ENCODE measurements at regions not wholly inside any gene's neighbourhood (a gene's known extent, or its start where the extent isn't known, plus 50 kb on each side); places are given as distances from the start of the nearest gene placed in this dataset.

DNA sequence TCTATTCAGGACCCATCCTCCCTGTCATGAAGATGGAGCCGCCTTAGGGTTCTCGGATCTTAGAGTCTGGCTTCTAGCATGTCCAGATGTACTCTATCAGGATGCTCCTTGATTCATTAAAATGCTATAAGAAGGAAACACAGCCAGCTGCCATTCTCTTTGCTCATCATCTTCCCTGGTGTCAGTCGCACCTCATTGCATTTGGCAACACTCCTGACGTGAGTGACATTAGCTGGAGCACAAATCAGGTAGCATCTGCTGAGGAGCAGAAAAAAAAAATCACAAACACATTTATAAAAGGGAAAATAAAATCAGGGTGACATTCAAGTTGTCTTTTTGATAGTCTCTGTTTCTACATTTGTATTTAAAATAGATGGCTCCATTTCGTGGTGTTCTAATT, 226.1 kb upstream of the NMUR2 start:
- WGBS, result 83% methylated on average over 5 of the region's 5 CpGs
- H3K4me3 ChIP-seq, result no peak overlapping the region
- H3K27ac ChIP-seq, result no peak overlapping the region
- TF ChIP-seq POLR2AphosphoS5 (IDR thresholded peaks at IDR 0.05), result no peak
- TF ChIP-seq, protein P1, sequence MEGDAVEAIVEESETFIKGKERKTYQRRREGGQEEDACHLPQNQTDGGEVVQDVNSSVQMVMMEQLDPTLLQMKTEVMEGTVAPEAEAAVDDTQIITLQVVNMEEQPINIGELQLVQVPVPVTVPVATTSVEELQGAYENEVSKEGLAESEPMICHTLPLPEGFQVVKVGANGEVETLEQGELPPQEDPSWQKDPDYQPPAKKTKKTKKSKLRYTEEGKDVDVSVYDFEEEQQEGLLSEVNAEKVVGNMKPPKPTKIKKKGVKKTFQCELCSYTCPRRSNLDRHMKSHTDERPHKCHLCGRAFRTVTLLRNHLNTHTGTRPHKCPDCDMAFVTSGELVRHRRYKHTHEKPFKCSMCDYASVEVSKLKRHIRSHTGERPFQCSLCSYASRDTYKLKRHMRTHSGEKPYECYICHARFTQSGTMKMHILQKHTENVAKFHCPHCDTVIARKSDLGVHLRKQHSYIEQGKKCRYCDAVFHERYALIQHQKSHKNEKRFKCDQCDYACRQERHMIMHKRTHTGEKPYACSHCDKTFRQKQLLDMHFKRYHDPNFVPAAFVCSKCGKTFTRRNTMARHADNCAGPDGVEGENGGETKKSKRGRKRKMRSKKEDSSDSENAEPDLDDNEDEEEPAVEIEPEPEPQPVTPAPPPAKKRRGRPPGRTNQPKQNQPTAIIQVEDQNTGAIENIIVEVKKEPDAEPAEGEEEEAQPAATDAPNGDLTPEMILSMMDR (IDR thresholded peaks at IDR 0.05), result no peak
- TF ChIP-seq EP300 (IDR thresholded peaks at IDR 0.05), result no peak
- no peak for TF ChIP-seq POLR2A (IDR thresholded peaks at IDR 0.05)
- no peaks in the 10 kb centered on the region for H3K27me3 ChIP-seq
- no peak for DNase-seq (ENCODE audit: low spot score in 2 of 2)
- no peaks in the 10 kb centered on the region for H3K36me3 ChIP-seq
- no peaks in the 10 kb centered on the region for H3K9me3 ChIP-seq
- H3K4me1 ChIP-seq, result no peaks in the 10 kb centered on the region

DNA sequence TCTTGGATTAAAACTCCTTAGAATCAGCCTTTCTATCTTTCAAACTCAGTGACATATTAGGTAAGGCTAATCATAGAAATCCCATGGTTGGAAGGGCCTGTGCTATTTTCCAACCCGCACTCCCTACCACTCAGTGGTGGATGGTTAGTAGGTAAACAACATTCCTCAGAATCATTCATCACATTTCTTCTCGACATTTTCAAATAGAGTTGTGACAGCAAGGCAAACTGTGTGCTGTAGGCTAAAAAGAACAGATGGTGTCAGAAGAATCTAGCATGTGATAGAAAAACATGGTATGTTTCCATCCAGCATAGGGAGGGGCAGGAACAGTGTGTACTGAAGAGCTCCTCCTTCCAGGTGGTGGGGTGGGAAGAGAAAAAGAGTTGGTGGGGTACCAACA, 227.3 kb upstream of the NMUR2 start:
- Histone ChIP-seq H3K9me3 (no peaks in the 10 kb centered on the region), H3K36me3 (no peaks in the 10 kb centered on the region), H3K27ac (no peak overlapping the region), H3K4me3 (no peak overlapping the region), H3K4me1 (no peaks in the 10 kb centered on the region), H3K27me3 (no peaks in the 10 kb centered on the region)
- TF ChIP-seq, protein P1 (IDR thresholded peaks at IDR 0.05), result no peak
- TF ChIP-seq POLR2AphosphoS5 (IDR thresholded peaks at IDR 0.05) (no peak), EP300 (IDR thresholded peaks at IDR 0.05) (peak; percentile 59), POLR2A (IDR thresholded peaks at IDR 0.05) (no peak)
- 57% methylated on average over 2 of the region's 2 CpGs for WGBS
- no peak for DNase-seq (ENCODE audit: low spot score in 2 of 2)

GRCh38 chr5:152634586-152634985, 229.5 kb upstream of the NMUR2 start:
- H3K4me3 ChIP-seq, result no peak overlapping the region
- no peaks in the 10 kb centered on the region for H3K9me3 ChIP-seq
- TF ChIP-seq EP300 (IDR thresholded peaks at IDR 0.05) (no peak), POLR2A (IDR thresholded peaks at IDR 0.05) (no peak), POLR2AphosphoS5 (IDR thresholded peaks at IDR 0.05) (no peak)
- TF ChIP-seq, protein P1 (IDR thresholded peaks at IDR 0.05), result no peak
- H3K27ac ChIP-seq, result no peak overlapping the region
- DNase-seq (ENCODE audit: low spot score in 2 of 2), result no peak
- no peaks in the 10 kb centered on the region for H3K36me3 ChIP-seq
- no peaks in the 10 kb centered on the region for H3K4me1 ChIP-seq
- H3K27me3 ChIP-seq, result no peaks in the 10 kb centered on the region

DNA sequence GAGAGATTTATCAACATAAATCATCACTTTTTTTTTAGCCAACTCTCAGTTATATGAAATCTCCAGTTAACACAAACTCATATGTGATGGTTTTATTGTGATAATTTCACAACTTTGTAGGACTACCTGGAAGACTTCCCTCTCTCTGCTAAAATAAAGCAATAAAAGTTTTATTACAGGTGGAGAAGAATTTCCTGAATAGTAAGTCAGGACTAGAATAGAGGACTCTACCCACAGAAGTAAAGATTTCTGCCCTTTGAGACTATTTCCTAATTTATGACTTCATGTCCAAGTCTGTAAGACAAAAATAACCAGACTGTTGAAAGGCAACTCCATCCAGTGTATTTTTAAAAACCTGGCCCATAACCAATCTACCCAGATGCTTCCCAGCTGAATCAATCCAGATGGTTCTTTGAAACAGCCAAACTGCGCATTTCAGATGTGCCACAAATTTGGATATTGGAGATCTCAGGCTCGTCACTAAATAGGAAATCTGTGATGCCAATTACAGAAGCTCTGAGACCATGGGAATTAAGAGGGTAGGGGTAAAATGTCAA, 234.0 kb upstream of the NMUR2 start:
- Histone ChIP-seq H3K27ac (no peak overlapping the region), H3K36me3 (no peaks in the 10 kb centered on the region), H3K9me3 (no peaks in the 10 kb centered on the region), H3K4me3 (no peak overlapping the region), H3K27me3 (no peaks in the 10 kb centered on the region), H3K4me1 (no peaks in the 10 kb centered on the region)
- no peak for TF ChIP-seq POLR2A (IDR thresholded peaks at IDR 0.05)
- no peak for TF ChIP-seq POLR2AphosphoS5 (IDR thresholded peaks at IDR 0.05)
- no peak for TF ChIP-seq EP300 (IDR thresholded peaks at IDR 0.05)
- TF ChIP-seq, protein P1 (IDR thresholded peaks at IDR 0.05), result no peak
- WGBS, result 43% methylated on average over 2 of the region's 2 CpGs
- DNase-seq (ENCODE audit: low spot score in 2 of 2), result no peak

DNA sequence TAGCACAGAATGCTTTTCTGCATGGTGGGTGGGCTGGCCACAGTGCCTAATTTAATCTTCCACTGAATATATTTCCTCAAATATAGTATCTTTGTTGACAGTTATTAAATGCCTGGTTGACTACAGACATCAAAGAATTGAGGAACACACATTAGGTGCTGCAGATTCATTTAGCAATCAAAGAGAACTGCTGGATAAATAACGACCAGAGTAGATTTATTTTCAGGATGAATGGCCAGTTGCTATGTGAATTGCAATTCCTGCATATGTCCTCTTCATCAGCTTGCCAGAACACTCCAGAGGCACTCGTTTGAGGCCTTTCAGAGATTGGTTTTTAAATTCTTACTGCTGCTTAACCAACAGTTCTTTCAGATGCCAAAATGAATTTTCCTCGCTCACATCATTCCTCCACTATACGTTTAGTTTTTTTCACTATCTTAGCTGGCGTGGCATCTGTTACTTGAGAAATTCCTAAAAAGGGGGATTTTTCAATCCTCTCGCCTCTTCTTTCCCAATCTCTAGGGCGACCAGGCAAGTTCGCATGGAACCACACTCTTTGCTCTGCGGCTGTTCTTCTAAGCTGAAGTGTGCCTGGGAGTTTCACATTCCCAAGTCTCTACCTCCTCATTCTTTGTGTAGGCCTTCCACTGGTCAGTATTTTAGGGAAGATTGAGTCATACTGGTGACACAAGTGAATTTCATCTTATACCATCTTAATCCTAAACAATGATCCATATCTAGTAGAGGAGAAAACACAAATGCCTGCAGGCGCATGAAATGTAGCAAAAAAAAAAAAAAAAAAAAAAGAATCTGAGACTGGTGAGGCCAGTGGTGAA, 237.1 kb upstream of the NMUR2 start:
- Histone ChIP-seq H3K4me1 (no peaks in the 10 kb centered on the region), H3K4me3 (no peak overlapping the region), H3K36me3 (no peaks in the 10 kb centered on the region), H3K9me3 (no peaks in the 10 kb centered on the region), H3K27me3 (no peaks in the 10 kb centered on the region), H3K27ac (no peak overlapping the region)
- TF ChIP-seq EP300 (IDR thresholded peaks at IDR 0.05) (no peak), POLR2AphosphoS5 (IDR thresholded peaks at IDR 0.05) (no peak), POLR2A (IDR thresholded peaks at IDR 0.05) (no peak)
- TF ChIP-seq, protein P1 (IDR thresholded peaks at IDR 0.05), result no peak
- 85% methylated on average over 10 of the region's 10 CpGs for WGBS
- no peak for DNase-seq (ENCODE audit: low spot score in 2 of 2)
